ENCODE measurements at regions not wholly inside any gene's neighbourhood (a gene's known extent, or its start where the extent isn't known, plus 50 kb on each side); places are given as distances from the start of the nearest gene placed in this dataset.

- no peak for DNase-seq (ENCODE audit: low read depth in 2 of 2)
Measured at GRCh38 chr6:151701911-151702562, 105.4 kb upstream of the ESR1 start.

GRCh38 chr6:151702851-151703658 lies 104.4 kb upstream of the ESR1 start:
- no peak for DNase-seq (ENCODE audit: low read depth in 2 of 2)

DNA sequence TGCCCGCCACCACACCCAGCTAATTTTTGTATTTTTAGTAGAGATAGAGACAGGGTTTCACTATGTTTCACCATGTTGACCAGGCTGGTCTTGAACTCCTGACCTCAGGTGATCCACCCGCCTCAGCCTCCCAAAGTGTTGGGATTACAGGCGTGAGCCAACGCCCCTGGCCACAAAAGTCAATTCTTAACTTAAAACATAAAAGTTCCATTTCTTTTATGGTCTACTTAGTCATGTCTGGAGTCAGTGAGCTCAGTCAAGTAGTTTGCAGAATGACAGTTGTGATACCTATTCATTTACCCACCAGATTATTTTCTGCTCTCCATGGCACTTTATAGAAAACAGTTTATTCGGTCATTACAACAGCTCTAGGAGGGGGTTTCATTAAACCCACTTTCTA lies 103.1 kb upstream of the ESR1 start:
- DNase-seq (ENCODE audit: low read depth in 2 of 2), result no peak

GRCh38 chr6:151705993-151706733 lies 101.3 kb upstream of the ESR1 start:
- no peak for DNase-seq (ENCODE audit: low read depth in 2 of 2)

- no peak for DNase-seq (ENCODE audit: low read depth in 2 of 2)
Measured at GRCh38 chr6:151709329-151709728, 98.2 kb upstream of the ESR1 start.

DNA sequence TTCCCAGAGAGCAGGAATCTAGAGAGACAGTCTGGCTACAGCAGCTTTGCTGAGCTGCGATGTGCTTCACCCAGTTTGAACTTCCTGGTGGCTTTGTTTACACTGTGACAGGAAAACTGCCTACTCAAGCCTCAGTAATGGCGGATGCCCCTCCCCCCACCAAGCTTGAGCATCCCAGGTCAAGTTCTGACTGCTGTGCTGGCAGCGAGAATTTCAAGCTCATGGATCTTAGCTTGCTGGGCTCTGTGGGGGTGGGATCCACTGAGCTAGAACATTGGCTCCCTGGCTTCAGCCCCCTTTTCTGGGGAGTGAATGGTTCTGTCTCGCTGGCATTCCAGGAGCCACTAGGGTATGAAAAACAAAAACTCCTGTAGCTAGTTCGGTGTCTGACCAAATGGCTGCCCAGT lies 91.0 kb upstream of the ESR1 start:
- DNase-seq (ENCODE audit: low read depth in 2 of 2), result no peak

GRCh38 chr6:151719070-151719469 lies 88.4 kb upstream of the ESR1 start:
- DNase-seq (ENCODE audit: low read depth in 2 of 2), result no peak

GRCh38 chr6:151721146-151721545 lies 86.3 kb upstream of the ESR1 start:
- DNase-seq (ENCODE audit: low read depth in 2 of 2), result no peak

GRCh38 chr6:151721671-151722070 lies 85.8 kb upstream of the ESR1 start:
- no peak for DNase-seq (ENCODE audit: low read depth in 2 of 2)

GRCh38 chr6:151722342-151722741 lies 85.1 kb upstream of the ESR1 start:
- DNase-seq (ENCODE audit: low read depth in 2 of 2), result no peak

GRCh38 chr6:151723152-151723551 lies 84.3 kb upstream of the ESR1 start:
- DNase-seq (ENCODE audit: low read depth in 2 of 2), result no peak

DNA sequence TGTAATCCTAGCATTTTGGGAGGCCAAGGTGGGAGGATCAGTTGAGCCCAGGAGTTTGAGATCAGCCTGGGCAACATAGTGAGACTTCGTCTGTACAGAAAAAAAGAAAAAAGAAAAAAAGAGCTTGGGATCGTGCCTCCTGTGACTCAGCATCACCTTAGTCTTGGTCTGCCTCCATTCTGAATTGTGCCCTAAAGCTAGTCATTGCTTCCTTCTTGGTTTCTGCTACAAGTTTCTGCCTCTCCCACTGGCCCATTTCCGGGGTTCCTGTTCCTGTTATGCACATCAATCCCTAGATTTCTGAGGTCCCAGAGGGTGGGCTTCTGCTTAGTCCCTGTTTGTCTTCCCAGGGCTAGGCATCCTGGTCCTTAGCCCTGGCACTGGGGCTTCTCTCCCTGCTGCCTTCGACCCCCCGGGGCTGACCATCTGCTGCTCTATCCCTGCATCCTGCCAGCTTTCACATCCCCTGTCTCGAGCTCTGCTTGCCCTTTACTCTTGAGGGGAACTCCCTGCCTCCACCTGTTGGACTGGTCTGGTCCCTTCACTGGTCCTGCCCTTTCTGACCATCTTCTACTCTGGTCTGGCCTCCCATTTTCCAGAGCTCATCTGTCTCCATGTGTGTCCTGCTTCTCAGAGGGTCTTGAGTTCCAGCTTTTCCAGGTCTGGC lies 77.5 kb upstream of the ESR1 start:
- no peak for DNase-seq (ENCODE audit: low read depth in 2 of 2)

DNA sequence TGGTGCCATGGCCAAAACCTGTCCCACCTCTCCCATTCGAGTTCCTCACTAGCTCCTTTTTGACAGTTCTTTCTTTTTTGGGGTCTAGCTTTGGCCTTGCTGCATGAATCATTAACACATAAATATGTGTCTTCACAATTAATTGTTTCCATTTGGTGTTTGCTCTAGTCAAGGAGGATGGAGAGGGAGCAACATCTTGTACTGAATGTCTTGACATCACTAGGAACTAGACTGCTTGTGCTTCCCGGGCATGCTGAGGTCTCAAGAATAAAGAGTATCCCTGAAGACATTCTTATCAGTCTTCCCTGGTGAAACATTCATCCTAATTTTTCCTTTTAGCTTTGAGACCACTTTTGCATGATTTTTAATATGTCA lies 77.0 kb upstream of the ESR1 start:
- no peak for DNase-seq (ENCODE audit: low read depth in 2 of 2)

DNA sequence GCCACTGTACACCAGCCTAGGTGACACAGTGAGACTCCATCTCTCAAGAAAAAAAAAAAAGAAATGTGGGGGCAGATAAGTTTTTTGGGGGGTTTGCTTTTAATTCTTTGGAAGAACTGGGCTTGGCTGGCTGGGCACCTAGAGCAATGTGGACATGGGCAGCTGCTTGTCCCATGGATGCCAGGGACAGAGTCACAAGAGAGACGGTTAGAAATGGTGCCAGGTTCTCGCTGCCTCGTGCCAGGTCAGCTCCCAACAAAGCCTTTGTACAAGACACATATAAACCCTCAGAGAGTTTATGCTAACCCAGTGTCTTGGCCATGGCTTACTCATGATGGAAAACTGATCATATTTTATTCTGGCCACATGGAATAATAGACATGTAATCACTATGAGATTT lies 76.2 kb upstream of the ESR1 start:
- no peak for DNase-seq (ENCODE audit: low read depth in 2 of 2)

DNA sequence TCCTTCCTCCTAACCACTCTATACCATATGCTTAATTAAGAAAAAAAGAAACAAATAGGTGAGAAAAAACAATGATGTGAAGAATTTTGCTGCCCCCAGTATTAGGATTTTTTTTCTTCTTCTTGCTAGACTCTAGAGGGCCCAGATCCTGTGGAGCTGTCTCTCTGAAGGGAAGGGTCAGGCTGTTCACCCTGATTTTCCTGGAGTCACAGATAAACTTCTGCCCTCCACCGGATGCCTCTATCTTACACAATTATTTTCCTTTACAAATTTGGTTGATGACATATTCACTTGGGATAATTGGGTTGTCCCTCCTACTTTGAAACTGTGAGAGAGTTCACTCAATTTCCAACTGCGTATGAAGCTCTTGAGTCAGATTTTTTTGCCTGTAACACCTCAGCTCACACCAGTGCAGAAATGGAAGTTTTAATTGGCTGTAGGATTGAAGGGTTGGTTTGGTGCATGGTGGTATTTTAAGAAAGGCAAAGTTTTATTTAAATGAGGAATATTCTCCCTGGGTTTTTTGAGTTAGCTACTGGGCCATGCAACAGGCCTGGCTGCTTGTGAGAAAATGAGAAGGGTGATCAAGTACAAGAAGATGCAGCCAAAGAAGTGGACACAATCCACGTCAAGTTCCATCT lies 73.7 kb upstream of the ESR1 start:
- DNase-seq (ENCODE audit: low read depth in 2 of 2), result no peak

DNA sequence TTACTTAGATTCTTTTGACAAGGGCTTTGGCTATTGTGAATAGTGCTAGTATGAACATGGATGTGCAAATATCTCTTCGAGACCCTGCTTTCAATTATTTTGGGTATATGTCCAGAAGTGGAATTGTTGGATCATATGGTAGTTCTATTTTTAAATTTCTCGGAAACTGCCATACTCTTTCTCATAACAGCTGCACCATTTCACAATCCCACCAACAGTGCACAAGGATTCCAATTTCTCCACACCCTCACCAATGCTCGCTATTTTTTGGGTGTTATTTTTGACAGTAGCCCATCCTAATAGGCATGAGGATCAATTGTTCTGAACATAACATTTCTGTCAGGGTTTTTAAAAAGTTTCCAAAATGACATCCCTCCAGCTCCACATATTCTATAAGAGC lies 69.2 kb upstream of the ESR1 start:
- DNase-seq (ENCODE audit: low read depth in 2 of 2), result no peak

- DNase-seq (ENCODE audit: low read depth in 2 of 2), result no peak
Measured at GRCh38 chr6:151738960-151739359, 68.5 kb upstream of the ESR1 start.

DNA sequence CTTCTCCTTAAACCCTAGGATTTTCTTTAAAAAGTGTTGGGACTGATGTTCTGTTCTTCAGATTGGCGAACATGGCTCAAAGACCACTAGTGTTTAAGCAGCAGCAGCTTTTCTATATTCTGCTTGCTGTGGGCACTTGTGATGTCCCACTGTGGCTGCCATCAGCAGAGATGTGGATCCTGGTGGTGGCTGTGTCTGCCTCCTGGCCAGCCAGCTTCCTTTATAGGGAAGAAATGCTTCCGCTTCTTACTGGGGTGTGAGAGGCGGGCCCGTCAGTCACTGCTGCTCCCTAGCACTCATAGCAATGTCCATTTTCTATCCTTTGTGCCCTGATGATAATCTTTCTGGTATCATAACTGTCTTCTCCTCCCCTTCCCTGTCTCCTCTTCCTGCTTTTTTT lies 66.7 kb upstream of the ESR1 start:
- DNase-seq (ENCODE audit: low read depth in 2 of 2), result no peak

- no peak for DNase-seq (ENCODE audit: low read depth in 2 of 2)
Measured at GRCh38 chr6:151747896-151748295, 59.6 kb upstream of the ESR1 start.

- DNase-seq (ENCODE audit: low read depth in 2 of 2), result no peak
Measured at GRCh38 chr6:151749341-151749740, 58.1 kb upstream of the ESR1 start.

GRCh38 chr6:151753581-151753980 lies 53.9 kb upstream of the ESR1 start:
- DNase-seq (ENCODE audit: low read depth in 2 of 2), result no peak

DNA sequence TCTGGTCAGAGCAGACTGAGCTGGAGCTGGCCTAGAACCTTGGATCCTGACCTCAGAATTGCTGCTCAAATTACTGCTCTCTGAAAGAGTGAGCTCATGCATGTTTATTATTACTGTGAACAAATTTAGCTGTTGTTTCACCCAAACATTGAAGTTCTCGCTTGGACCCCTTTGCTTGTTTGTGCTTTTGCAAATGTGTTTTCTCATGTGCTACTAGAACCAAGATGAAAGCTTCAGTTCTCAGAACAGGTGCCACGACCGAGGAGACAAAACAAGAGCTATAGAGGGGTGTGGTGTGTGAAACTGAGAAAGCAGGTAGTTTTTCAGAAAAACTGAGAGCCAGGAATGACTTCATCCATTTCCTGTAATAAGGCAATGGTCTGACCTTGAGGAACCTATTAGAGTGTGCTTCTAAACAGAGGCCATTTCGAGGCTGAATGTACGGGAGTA lies 50.0 kb upstream of the ESR1 start:
- DNase-seq (ENCODE audit: low read depth in 2 of 2), result no peak

Measured in stimulated activated CD8-positive, alpha-beta memory T cell treated with anti-CD3 and anti-CD28 coated beads, Interleukin-7, amount 100 ng/mL, for 1 hour (primary cell).